Left ventricle myocardium inferior (tissue), 1 donor: ENCODE measurements at regions not wholly inside any gene's neighbourhood (a gene's known extent, or its start where the extent isn't known, plus 50 kb on each side); places are given as distances from the start of the nearest gene placed in this dataset.

Experiments used
- DNase-seq: peaks from one replicate; pipeline ENCODE4 v3.0.0-alpha.2; 2020
- H3K27ac ChIP-seq: fragments of 200-600 bp; replicated peaks from 2 replicates; pipeline ENCODE4 v1.8.0; 2021
- H3K27me3 ChIP-seq: fragments of 200-600 bp; 2 replicates; pipeline ENCODE4 v1.8.0; 2021; ENCODE audit warnings: low read depth
- H3K36me3 ChIP-seq: fragments of 200-600 bp; 2 replicates; pipeline ENCODE4 v1.8.0; 2021
- H3K4me1 ChIP-seq: fragments of 200-600 bp; 2 replicates; pipeline ENCODE4 v1.8.0; 2021
- H3K4me3 ChIP-seq: fragments of 200-600 bp; 2 replicates; pipeline ENCODE4 v1.8.0; 2021; ENCODE audit warnings: mild to moderate bottlenecking, moderate library complexity
- H3K9me3 ChIP-seq: fragments of 200-600 bp; replicated peaks from 2 replicates; pipeline ENCODE4 v1.8.0; 2021
- intact Hi-C: fragments of 100-400 bp; cut with micrococcal nuclease; formaldehyde crosslinking; loops from one replicate; pipeline ENCODE4 v1.11.0; 2022
- TF ChIP-seq, protein P1 (sequence below): fragments of 200-600 bp; IDR thresholded peaks from 2 replicates; pipeline ENCODE4 v1.8.0; 2021; ENCODE audit warnings: antibody characterized with exemption, mild to moderate bottlenecking, borderline replicate concordance
- donor health status: DM: no; HTN: yes; CAD: no; lungs with severe emphysema.

DNA sequence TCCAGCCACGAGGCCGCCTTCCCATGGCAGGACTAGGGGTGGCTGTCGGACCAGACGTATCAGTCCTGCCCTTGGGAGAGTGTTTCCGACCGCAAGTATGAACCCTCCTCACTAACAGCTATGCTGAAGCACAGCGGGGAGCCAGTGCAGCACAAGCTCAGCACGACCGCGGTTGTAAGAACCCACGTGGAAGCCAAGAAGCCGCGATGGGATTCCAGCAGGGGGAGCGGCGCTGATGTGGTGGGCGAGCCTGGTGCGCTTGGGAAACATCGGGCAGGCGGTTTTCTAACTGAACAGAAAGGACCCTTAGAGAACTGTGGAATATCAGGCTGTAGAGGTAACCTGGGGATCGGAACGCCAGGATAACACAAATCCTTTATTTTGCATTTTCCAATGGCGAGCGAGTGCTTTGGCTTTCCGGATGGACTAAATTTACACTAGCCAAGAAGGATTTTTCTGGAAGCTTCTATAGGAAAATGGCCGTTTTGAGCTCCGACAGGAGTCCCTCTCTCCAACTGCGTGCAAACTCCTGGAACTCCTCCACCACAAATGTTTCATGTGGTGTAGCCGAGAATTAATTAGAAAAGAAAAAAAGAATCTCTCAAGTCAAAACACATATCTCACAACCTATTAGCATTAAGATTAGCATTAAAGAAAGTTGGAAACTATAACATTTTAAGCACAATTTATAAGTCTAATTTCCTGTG, 132.0 kb upstream of the MYCN start:
- no peaks in the 10 kb centered on the region for H3K36me3 ChIP-seq
- intact Hi-C loops = no loop called here
- peaks cover 11% of the 10 kb centered on the region for H3K4me1 ChIP-seq
- TF ChIP-seq, protein P1, sequence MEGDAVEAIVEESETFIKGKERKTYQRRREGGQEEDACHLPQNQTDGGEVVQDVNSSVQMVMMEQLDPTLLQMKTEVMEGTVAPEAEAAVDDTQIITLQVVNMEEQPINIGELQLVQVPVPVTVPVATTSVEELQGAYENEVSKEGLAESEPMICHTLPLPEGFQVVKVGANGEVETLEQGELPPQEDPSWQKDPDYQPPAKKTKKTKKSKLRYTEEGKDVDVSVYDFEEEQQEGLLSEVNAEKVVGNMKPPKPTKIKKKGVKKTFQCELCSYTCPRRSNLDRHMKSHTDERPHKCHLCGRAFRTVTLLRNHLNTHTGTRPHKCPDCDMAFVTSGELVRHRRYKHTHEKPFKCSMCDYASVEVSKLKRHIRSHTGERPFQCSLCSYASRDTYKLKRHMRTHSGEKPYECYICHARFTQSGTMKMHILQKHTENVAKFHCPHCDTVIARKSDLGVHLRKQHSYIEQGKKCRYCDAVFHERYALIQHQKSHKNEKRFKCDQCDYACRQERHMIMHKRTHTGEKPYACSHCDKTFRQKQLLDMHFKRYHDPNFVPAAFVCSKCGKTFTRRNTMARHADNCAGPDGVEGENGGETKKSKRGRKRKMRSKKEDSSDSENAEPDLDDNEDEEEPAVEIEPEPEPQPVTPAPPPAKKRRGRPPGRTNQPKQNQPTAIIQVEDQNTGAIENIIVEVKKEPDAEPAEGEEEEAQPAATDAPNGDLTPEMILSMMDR = no peak
- no peak overlapping the region for H3K4me3 ChIP-seq
- H3K27ac ChIP-seq = no peak overlapping the region
- no peaks in the 10 kb centered on the region for H3K9me3 ChIP-seq
- no peaks in the 10 kb centered on the region for H3K27me3 ChIP-seq
- no peak for DNase-seq

DNA sequence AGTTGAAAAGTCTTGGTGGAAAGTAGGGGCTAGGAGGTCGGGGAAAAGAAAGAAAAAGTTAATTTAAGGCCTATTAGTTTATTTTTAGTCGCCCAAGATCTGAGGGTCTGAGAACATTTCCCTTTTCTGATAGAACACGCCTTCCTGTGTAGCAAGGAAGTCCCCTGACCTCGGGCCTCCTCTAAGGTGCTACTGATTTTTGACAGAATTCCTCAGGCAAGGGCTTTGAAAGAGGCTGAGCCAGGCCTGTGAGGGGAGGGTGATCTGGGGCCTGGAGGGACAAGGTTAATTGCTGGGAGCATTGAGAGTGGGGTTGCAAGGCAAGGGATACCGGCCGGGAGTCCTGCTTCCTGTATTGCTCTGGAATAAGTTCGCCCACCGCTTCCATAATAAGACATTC, 131.4 kb upstream of the MYCN start:
- Histone ChIP-seq H3K36me3 (no peaks in the 10 kb centered on the region), H3K9me3 (no peaks in the 10 kb centered on the region), H3K27me3 (no peaks in the 10 kb centered on the region), H3K4me3 (no peak overlapping the region), H3K4me1 (peaks cover 11% of the 10 kb centered on the region), H3K27ac (no peak overlapping the region)
- intact Hi-C loops = no loop called here
- no peak for DNase-seq
- TF ChIP-seq, protein P1 = no peak

DNA sequence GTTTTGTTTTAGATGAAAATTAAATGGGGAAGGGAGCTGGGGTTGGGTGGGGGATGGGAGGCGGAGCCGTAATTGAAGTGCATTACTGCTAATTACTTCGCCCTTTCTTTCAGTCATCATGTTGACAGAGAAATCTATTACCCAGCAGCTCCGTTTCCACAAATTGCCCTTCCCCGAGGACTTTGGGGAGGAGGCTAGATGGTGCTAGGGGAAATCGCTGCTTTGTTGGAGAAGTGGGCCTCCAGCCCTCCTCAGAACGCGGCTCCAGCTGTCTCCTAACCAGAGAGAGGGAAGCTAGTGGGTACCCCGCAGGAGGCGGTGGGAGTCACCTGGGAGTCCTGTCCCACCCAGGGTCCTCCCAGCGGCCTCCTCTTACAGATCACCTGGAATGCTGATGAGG, 130.9 kb upstream of the MYCN start:
- TF ChIP-seq, protein P1 = no peak
- H3K4me1 ChIP-seq = peaks cover 11% of the 10 kb centered on the region
- no peaks in the 10 kb centered on the region for H3K27me3 ChIP-seq
- no peak overlapping the region for H3K27ac ChIP-seq
- H3K9me3 ChIP-seq = no peaks in the 10 kb centered on the region
- intact Hi-C loops = no loop called here
- H3K36me3 ChIP-seq = no peaks in the 10 kb centered on the region
- no peak for DNase-seq
- H3K4me3 ChIP-seq = no peak overlapping the region

DNA sequence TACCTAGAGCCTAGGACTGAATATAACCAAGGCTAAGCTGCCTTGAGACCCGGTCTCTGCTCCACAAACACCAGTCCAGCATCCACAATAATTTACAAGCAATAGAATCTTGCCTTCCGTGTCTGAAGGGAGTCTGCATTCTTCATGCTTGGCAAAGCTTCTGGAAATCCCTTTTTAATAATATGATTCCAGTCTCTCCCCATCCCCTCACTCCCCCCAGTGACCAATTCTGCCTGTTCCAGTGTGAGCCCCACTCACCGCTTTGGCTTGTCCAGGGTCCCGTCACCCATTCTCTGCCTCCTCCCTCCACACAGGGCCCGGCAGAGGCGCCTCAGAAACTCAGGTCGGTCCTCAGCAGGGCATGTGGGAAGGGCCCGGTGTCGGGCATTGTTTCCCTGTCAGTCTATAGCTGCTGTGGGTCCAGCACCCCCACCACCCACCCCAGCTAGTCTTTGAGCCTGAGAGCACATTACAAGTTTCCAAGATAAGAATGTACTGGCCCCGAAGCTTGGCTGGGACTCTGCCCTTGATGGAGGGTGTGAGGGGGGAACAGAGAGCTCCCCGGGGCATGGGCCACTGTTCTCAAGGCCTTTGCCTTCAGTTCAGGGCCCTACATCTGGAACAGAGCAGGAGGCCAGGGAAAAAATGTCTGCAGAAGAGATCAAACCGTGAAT, 129.7 kb upstream of the MYCN start:
- Histone ChIP-seq H3K27ac (no peak overlapping the region), H3K4me3 (no peak overlapping the region), H3K27me3 (no peaks in the 10 kb centered on the region), H3K4me1 (peaks cover 11% of the 10 kb centered on the region), H3K36me3 (no peaks in the 10 kb centered on the region), H3K9me3 (no peaks in the 10 kb centered on the region)
- TF ChIP-seq, protein P1 = no peak
- intact Hi-C loops = no loop called here
- no peak for DNase-seq

DNA sequence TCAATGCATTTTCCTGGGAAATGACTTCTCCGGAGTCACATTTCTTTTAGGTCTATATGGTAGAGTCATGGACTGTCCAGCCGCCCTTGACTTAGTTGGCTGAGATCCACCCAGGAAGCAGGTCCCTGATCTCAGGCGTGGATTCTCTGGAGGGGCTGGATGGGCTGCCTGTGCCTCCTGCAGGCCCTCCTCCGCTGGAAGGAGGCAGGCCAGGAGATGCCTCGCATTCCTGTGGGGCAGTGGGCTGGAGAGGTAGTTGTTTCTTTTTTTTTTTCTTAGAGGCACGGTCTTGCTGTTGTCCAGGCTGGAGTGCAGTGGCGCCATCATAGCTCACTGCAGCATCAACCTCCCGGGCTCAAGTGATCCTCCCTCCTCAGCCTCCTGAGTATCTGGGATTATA, 129.0 kb upstream of the MYCN start:
- intact Hi-C loops = no loop called here
- Histone ChIP-seq H3K27me3 (no peaks in the 10 kb centered on the region), H3K36me3 (no peaks in the 10 kb centered on the region), H3K9me3 (no peaks in the 10 kb centered on the region), H3K27ac (no peak overlapping the region), H3K4me1 (peaks cover 11% of the 10 kb centered on the region), H3K4me3 (no peak overlapping the region)
- TF ChIP-seq, protein P1 = no peak
- no peak for DNase-seq
